Stimulated activated CD4-positive, alpha-beta T cell treated with anti-CD3 and anti-CD28 coated beads, TNF-alpha, amount 100 ng/mL, for 4 hours (primary cell): ENCODE measurements at regions not wholly inside any gene's neighbourhood (a gene's known extent, or its start where the extent isn't known, plus 50 kb on each side); places are given as distances from the start of the nearest gene placed in this dataset.

ENCODE experiments used
- DNase-seq, 3 experiments: peaks; one replicate each; pipeline ENCODE4 v3.0.0-alpha.2; 2020; ENCODE audit warnings: low read depth in 3 of 3

DNA sequence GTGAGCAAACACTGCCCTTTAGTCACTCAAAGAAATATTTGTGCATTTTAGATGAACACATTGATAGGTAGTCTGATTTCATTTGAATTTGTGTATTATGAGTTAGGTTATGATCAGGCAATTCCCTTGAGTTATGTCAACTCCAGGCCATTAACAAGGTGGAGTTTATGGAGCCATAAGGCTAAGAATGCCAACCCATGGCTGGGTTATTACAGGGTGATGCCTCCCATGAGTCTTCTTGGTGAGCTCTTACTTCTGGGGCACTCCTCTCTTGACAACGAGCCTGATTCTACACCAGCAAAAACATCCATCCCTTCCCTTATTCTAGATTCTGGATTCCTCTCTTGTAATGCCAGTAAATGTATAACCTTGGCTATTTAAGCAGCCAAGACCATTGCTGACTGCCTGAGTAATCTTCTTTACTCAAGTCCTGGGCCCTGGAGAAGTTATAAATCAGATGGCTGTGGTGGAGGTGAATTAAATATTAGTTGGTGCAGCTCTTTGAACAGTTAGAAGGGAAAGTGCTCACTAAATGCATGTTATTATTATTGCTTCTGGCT, 645.7 kb upstream of the TENM4 start:
- DNase-seq, result no peak

DNA sequence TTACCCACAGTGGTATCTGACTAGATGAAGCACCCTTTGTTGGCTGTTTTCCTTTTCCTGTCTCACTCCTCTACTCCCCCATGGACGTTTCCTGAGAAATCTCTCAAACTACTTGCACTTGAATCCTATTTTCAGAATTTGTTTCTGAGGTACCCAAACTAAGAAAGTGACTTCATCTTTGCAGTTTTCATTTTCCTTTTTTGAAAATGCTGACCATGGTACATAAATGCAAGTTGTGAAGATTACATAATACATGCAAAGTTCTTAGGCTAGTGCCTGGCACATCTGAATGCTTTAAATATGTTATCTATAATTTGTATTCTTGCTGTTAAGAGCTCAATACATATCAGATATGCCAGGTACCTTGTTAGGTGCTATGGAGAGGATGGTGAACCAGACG, 644.7 kb upstream of the TENM4 start:
- no peak for DNase-seq

DNA sequence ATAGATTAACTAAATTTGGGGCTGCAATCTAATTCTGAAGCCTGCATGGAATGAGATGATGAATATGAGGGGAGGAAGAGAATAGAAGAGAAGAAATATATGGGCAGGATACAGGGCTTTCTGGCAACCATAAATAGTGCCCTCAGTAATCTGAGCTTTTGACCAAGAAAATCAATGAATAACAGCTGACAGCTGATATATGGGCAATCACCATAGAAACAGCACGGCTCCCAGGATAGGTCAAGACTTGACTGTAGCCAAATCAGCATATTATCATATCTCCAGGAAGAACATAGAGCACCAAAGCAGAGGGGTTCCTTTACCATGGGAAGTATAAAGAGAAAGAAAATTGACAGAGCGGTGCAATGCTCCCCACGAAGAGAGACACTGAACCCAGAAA, 643.8 kb upstream of the TENM4 start:
- DNase-seq, result no peak

DNA sequence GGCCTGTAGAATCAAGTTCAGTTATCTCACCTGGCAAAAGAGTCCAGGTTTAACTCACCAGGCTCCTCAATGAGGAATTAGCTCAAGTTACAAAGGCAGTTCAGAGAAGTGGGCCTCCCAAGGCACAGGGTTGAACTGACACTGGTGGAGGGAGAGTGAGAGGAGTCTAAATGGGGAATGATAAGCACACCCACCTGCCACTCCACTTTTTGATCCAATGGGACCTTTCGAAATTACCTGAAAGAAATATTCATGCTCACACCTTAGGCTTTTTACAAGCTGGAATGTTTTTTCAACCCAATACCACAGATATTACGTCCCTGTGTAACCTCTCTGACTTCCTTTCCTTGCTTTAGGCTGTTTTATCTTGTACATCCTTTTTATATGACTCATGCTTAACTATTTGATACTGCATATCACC, 642.7 kb upstream of the TENM4 start:
- no peak for DNase-seq

DNA sequence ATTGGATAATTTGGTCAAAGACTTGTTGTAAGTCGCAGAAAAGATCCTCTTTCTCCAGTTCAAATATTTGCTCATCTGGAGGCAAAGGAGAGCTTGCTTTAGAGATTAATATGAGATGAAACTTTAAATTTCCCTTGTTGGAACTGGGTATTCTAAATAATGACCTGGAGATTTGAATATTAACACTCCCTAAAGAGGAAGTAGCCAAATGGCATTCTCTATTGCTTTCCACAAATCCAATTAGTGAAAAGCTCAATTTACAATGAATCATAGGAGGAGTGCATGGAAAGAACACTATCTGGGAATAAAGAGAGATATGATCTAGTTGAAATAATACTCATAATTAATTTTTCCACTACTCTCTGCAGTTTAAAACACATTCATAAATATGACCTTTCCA, 641.6 kb upstream of the TENM4 start:
- DNase-seq, result no peak

DNA sequence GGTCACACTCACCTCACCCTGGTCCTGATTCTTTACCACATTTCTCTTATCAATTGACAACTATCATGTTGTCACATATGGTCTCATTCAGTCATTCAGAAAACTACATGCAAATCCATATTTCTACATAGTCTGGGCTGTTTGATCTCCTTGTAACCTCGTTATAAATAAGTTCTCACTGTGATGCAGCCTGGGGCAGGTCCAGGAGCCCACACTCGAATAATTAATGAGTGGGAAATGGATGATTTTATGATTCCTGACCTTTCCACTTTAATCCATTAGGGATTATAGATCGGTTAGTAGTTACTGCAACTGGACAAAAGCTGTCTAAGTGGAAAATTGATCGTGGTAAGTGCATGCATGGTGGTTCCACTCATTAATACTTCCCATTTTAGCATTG, 636.3 kb upstream of the TENM4 start:
- no peak for DNase-seq

DNA sequence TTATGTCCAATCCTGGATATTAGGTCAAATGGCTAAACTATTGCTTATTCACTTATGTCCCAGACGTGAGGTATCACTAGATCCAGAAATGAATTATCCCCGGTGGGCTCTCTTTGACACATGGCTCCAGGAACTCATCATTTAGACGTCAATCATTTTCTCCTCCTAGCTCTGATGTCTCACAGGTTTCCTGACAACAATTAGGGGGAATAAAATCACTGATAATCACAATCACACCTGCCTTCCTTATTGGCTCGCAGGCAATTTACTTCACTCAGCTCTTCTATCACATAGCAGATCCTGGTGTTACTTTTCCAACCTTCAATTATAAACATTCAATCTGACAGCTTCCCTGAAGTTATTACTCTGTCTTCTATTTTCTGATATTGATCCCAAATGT, 634.0 kb upstream of the TENM4 start:
- DNase-seq, result no peak

DNA sequence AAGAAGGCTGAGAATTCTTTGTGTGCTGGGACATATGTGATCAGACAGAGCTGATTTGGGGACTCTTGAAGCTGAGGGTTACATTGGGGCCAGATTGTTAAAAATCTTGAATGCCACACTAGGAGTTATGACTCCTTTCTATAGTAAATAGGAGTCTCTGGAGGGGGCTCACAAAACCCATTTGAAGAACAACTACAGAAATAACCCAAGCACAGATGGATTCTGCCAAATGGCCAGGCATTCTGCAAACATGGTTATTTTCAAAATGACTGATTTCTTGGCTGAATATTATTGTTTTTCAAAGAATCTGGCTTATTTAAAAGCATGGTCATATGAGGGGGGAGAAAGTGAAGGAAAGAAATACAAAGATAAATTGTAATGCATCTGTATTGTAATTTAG, 625.5 kb upstream of the TENM4 start:
- no peak for DNase-seq

DNA sequence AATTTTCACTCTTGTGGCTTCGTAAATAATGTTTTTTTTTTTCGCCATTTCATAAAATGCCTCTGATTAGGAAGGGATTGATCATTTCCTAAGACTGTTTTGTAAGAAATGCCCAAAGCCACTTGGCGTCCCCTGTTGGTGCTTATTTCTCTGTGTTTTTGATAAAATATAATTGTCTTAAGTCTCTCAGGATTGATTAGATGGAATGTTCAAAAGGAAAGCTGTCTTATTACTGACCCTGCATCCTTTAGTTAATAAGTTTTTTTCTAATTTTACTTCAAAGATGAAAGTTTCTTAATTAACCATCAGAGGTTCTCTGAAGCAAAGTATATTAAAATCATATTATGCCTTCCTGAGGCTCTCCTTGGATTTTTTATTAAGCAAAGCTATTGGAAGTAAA, 624.3 kb upstream of the TENM4 start:
- DNase-seq, result no peak

DNA sequence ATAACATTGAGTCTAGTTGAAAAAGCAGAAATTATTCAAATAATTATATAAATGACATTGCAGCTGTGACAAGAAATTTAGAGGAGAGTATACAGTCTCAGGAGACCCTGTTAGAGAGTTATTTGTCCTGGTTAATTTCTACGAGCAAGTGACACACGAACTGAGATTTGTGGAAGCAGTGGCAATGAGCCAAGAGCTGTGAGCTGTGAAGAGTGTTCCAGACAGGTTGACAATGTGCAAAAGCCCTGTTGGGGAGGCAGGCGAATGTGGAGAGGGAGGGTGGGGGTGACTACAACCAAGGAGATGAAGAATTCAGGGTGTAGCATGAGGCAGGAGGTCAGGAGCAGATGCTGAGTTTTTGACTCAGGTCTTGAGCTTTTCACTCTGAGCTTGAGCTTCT, 620.2 kb upstream of the TENM4 start:
- no peak for DNase-seq

DNA sequence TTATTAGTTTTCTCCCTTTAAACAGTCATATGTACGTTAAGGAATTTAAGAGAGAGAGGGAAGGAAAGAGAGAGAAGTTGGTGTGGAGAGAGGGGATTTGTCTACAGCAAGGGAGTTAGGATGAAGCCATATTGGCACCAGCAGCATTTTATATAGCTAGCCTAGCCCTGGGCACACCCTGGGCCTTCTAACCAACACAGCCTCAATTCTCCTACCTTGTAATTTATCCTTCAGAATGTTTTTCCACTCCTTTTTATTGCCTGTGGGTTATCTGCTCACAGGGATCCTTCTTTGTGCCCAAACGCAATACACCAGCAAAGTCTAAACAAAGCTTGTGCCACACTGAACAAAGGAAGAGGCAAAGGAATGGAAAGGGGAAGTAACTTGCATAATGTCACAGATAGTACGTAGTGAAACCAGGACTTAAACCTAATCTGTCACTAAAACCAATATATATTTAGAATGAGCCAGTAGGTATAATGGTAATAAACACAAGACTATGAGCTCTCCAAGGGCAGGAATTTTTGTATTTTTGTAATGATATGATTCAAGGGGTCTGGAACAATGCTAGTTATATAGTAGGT, 613.8 kb upstream of the TENM4 start:
- DNase-seq, result no peak

DNA sequence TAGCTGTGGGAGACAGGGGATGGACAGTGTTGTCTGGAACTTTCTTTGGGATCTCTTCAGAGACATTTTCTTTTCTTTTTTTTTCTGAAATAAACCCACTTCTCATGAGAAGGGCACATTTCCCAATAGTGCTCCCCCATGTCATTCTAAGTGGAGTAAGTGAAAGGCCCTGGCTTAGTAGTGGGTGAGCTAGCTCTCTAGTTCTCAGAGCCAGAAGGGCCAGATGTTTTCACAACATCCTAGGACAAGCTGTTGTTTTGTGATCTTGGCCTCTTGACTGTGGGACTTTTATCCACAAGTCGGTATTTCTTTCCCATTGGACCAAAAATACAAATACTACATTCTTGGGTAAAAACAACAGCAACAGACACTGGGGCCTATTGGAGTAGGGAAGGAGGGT, 607.7 kb upstream of the TENM4 start:
- DNase-seq, result no peak

DNA sequence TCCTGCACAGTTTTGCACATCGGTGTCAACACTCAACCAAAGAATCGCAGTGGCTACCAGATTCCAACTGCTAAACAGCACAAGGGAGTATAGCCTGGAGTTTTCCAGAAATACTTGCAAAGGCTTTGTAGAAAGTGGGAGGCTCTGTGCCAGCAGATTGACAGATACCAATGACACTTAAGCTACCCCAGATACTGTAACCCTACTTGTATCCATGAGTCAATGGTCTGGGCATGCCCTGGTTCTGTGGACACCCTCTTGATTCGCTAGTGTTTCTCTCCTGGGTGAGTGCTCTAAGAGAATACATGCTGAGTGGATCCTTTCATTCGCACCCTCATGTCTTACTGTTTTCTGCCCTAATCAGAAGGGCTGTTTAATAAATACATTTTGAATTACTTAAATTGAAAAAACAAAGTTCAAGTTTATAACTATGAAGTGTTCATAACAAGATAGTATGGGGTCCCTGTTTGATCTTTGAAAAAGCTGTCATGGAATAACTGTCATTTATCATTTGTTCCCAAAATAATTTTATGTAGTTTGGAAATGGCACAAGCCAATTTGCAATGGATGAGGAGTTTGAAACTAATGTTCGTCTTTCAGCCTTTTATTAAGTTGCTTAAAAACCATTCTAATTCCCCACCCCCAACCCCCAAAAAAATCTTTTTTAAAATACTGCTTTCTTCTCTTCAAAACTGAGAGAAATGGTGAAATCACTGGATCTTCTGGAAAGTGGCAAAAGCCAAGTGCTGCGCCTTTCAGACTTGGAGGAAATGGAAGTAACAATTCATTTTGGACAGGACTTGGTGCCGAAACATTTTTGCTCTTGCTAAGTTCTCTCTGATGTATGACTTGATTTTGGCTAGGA, 600.5 kb upstream of the TENM4 start:
- DNase-seq, result no peak

DNA sequence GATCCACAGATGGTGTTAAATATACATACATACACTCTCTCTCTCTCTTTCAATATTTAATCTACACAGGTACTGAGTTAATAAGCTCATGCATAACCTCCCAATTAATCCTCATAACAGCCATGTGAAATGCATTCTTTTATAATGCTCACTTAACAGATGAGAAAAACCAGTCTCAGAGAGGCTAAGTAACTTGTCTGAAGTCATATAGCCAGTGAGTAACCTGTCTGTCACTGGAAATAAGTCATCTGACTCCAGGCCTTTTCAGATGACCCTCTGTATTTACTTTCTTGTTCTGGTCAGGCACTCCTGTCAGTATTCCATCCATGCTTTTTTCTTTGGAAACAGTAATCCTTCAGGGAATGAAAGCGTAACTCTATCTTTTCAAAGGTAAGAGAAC, 594.0 kb upstream of the TENM4 start:
- no peak for DNase-seq

DNA sequence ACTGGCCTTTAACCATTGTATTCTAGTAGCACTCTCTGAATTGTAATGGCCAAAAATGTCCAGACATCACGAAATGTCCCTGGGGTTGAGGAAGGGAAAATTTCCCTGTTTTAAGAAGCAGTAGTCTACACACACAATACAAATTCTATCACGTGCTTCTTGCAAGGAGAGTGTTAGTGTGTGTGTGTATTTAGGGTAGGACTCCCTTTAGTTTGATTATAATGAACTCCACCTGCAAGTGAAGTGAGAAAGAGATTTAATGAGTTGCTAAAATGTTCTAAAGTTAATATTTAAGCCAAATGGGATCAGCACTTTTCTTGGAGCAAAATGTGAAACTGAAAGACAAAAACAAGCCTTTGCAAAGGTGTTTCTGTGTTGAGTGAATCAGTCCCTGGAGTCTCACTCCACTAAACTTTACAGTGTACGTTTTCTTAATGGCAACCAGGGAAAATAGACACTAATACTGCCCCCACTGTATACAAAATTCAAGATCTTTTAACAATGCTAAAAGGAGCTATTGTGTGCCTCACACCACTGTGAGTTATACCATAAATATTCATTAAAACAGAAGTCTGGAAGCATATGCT, 590.3 kb upstream of the TENM4 start:
- no peak for DNase-seq

DNA sequence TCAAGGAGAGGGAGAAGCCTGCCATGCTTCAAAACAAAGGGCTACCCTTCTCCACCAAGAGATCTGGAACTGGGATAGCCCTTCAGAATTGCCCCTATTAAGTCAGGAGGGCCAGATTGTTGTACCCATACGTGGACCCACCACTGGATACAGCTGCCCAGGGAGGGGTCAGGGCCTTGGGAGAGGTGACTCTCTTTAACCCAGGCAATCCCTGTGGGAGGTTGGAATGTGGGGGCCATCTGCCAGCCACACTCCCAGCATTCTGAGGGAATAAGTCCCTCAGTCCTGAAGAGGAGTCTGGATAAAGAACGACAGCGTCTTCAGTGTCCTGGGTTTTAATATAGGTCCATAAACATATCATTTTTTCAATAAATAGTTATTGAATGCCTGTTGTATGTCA, 588.2 kb upstream of the TENM4 start:
- DNase-seq, result no peak

DNA sequence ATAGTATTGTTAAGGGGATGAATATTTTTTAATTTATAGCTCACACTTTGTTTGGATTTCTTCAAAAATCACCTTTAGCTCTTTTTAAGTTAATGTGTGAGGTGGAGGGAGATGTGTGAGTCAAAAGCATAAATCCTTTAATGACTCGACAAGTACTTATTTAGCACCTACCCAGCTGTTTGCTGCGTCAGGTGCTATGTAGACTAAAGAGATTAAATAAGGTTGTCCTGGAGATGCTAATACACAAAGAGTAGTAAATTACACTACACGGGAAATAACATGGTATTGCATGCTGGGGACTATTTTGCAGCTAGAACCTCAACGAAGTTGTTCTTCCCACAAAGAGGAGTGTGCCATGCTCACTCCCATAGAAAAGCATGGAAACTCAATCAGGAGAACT, 583.3 kb upstream of the TENM4 start:
- no peak for DNase-seq

DNA sequence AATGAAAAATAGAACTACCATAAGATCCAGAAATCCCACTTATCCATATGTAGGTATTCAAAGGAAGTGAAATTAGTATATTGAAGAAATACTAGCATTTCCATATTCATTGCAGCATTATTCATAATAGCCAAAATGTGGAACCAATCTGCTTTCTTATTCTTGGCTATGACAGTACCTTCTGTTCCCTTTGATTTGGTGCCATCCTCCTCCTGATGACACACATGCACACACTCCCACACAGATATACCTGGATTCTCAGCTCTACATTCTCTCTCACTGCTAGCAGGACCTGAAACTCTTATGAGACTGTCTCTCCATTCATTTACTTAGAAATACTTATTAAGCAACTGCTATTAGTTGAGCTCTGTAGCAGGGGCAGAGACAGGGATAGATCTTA, 582.6 kb upstream of the TENM4 start:
- DNase-seq, result no peak

DNA sequence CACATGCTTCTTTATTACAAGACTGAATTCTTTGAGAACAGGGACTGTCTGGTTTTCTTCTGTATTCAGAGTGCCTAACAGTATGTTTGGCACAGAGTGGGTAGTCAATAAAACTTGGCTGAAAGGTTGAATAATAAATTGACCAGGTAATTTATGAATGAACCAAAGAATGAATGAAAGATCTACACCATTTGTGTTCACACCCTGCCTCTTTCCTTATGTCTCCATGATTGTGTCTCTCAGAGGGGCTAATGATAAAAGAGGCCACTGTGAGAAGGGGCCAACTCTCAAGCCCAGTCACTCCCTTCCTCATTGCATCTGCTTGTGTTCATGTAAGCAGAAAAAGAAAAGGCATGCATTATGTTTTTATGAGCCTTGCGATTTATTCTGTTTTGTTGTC, 569.7 kb upstream of the TENM4 start:
- no peak for DNase-seq

DNA sequence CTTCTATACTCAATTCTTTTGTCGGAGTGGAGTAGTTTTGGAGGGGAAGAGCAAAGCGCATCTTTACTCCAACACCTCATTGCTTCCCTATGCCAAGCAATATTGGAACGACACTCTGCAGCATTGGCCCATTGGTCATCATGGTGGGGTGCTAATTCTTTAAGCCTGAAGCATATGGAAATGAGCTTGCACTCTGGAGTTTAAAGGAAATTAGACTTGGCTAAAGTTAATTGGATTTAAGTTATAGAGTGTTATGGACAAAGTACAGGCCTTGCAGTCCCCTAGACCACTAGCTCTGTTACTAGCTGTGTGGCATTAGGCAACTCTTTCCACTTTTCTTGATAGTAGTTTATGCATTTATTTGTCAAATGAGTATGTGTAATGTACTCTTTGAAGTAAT, 568.3 kb upstream of the TENM4 start:
- no peak for DNase-seq

DNA sequence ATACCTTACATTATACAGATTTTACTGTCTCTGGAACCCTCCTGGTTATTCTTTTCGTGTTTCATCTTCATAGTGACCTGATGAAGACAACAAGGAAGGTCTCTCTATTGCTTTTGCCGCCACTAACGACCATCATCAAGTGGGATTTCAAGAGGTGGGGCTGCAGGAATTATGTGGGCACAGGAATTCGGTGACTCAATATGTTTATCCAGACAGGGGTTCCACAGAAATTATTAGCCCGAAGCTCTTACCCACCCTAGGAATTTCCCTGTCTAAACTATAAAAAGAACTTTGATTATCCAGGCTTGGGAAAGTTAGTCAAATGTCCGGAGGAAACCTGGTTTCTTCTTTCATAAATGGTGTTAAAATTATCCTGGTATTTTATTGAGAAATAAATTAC, 566.8 kb upstream of the TENM4 start:
- no peak for DNase-seq

DNA sequence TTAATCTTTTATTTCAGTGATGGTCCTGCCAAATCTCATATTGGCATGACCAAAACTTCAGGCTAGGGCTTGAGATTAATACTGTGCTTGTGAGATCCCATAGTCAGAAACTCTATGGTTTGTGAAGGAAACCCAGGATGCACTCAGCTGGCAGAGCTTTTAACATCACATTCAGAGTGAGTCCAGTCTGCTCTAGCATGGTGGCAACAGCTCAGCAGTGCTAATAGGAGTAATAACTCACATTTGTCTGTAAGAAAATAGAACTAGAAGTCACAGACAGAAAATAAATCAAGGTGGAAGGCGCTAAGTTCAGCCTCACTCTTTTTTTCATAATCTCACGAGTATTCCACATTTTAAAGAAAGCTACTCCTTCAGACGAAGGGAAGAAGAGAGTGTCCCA, 549.3 kb upstream of the TENM4 start:
- DNase-seq, result no peak

DNA sequence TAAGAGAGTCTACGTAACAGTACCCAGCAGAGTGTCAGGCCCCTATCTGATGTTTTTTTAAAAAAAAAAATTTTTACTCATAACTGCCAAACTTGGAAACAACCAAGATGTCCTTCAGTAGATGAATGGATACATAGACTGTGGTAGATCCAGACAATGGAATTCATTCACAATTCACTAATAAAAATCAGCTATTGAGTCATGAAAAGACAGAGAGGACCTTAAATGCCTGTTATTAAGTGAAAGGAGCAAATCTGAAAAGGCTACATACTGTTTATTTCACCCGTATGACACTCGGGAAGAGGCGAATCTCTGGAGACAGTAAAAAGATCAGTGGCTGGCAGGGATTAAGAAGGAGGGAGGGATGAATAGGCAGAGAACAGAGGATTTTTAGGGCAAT, 541.4 kb upstream of the TENM4 start:
- no peak for DNase-seq
